ENCODE measurements at regions not wholly inside any gene's neighbourhood (a gene's known extent, or its start where the extent isn't known, plus 50 kb on each side); places are given as distances from the start of the nearest gene placed in this dataset.
"Not testable (repeated sequence)": the region's sequence is repeated elsewhere in the genome, so short reads cannot be mapped to it uniquely, and the experiment has no call there.

- not testable (repeated sequence) for TF ChIP-seq CTCF (conservative IDR thresholded peaks at IDR 0.05; ENCODE audit: low read length); EZH2phosphoT487 (IDR thresholded peaks at IDR 0.05; ENCODE audit: borderline replicate concordance)
These were observed 203.2 kb upstream of the LRRC61 start for GRCh38 chr7:150119966-150120365.
